GM12878 (cell line): ENCODE measurements at regions not wholly inside any gene's neighbourhood (a gene's known extent, or its start where the extent isn't known, plus 50 kb on each side); places are given as distances from the start of the nearest gene placed in this dataset.

ENCODE experiments used
- EP300 ChIP-seq, 2 experiments: fragments of 150-350 bp in 1 of 2; IDR thresholded peaks; 2 replicates each; pipeline ENCODE4 v1.6.1; 2011 to 2012; ENCODE audit warnings: low read depth in 2 of 2, low read length in 2 of 2, borderline replicate concordance in 1 of 2, improper control_type of control experiment in 1 of 2, inconsistent platforms in 1 of 2; ENCODE audit not compliant: control insufficient read depth in 1 of 2
- EZH2 ChIP-seq: IDR thresholded peaks from 2 replicates; pipeline ENCODE4 v1.6.1; 2012; ENCODE audit warnings: low read depth, mild to moderate bottlenecking, control low read depth, inconsistent platforms, low read length, borderline replicate concordance; ENCODE audit not compliant: control insufficient read depth
- MYC ChIP-seq: IDR thresholded peaks from 2 replicates; pipeline ENCODE4 v1.6.1; 2011; ENCODE audit warnings: mild to moderate bottlenecking, low read length, moderate library complexity, inconsistent platforms; ENCODE audit not compliant: insufficient read depth, insufficient replicate concordance, insufficient read length, severe bottlenecking
- NFIC ChIP-seq: IDR thresholded peaks from 2 replicates; pipeline ENCODE4 v1.6.1; 2012; ENCODE audit warnings: low read depth, mild to moderate bottlenecking, inconsistent platforms, low read length, moderate library complexity
- NFYB ChIP-seq: IDR thresholded peaks from 2 replicates; pipeline ENCODE4 v1.6.1; 2011; ENCODE audit warnings: low read depth, mild to moderate bottlenecking, low read length, improper control_type of control experiment, moderate library complexity; ENCODE audit not compliant: insufficient read depth
- PAX8 ChIP-seq: fragments of 450-650 bp; IDR thresholded peaks from 2 replicates; pipeline ENCODE4 v1.6.1; 2017; ENCODE audit warnings: mild to moderate bottlenecking, moderate library complexity
- SIN3A ChIP-seq: IDR thresholded peaks from 2 replicates; pipeline ENCODE4 v1.6.1; 2012; ENCODE audit warnings: low read depth, low read length, improper control_type of control experiment
- TAF1 ChIP-seq: IDR thresholded peaks from 2 replicates; pipeline ENCODE4 v1.6.1; 2011; ENCODE audit warnings: mild to moderate bottlenecking, low read depth, low read length, borderline replicate concordance
- ZZZ3 ChIP-seq: IDR thresholded peaks from 2 replicates; pipeline ENCODE4 v1.6.1; 2011; ENCODE audit warnings: low read depth; ENCODE audit not compliant: control insufficient read depth, insufficient read length
- TF ChIP-seq, protein P1 (sequence below): fragments of 450-650 bp; IDR thresholded peaks from 2 replicates; pipeline ENCODE4 v1.6.1; 2017; ENCODE audit warnings: mild to moderate bottlenecking
- TF ChIP-seq, protein P2 (sequence below), 3 experiments: IDR thresholded peaks in 2 of 3; conservative IDR thresholded peaks in 1 of 3; 2 replicates each; pipeline ENCODE4 v1.5.1; 2011; ENCODE audit warnings: low read depth in 3 of 3, low read length in 3 of 3, mild to moderate bottlenecking in 3 of 3, control low read depth in 2 of 3, moderate library complexity in 2 of 3, inconsistent platforms in 1 of 3, mixed read lengths in 1 of 3; ENCODE audit not compliant: control insufficient read depth in 2 of 3, insufficient read depth in 1 of 3; ENCODE audit errors: extremely low read depth in 1 of 3
- TF ChIP-seq, protein P3 (sequence below): fragments of 450-650 bp; conservative IDR thresholded peaks from 2 replicates; pipeline ENCODE4 v1.6.1; 2017; ENCODE audit warnings: mild to moderate bottlenecking, moderate library complexity
- TF ChIP-seq, protein P4 (sequence below): fragments of 450-650 bp; IDR thresholded peaks from 2 replicates; pipeline ENCODE4 v1.6.1; 2018; ENCODE audit warnings: mild to moderate bottlenecking, low read depth, moderate library complexity; ENCODE audit not compliant: partially characterized antibody
- TF ChIP-seq, protein P5 (sequence below): IDR thresholded peaks from 2 replicates; pipeline ENCODE4 v1.6.1; 2011; ENCODE audit warnings: low read depth, mild to moderate bottlenecking, low read length, moderate library complexity, borderline replicate concordance; ENCODE audit errors: extremely low read depth

DNA sequence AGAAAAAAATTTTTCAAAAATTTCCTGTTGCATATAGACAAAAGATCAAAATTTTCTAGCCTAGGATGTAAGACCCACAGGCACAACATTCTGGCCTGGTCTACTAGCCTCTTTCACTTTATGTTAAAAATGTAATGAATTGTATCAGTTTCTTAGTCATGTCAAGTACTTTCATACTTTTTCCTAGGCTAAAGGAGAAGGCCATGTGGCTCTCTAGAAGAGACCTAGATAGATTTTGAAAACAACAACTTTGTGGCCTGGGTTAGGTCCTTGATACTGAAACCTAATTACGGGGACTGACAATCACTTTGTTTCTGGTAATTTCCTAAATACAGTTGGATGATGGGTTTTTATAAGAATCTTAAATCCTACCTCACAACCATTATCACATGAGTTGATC lies 74.8 kb upstream of the FSIP2 start:
- TF ChIP-seq NFYB (no peak), EZH2 (no peak), ZZZ3 (no peak), NFIC (no peak), SIN3A (no peak), EP300 (IDR thresholded peaks at IDR 0.05; ENCODE audit: borderline replicate concordance in 1 of 2, control insufficient read depth in 1 of 2, low read depth in 2 of 2, low read length in 2 of 2) (no peak), TAF1 (no peak), PAX8 (no peak), MYC (no peak)
- TF ChIP-seq, protein P1, sequence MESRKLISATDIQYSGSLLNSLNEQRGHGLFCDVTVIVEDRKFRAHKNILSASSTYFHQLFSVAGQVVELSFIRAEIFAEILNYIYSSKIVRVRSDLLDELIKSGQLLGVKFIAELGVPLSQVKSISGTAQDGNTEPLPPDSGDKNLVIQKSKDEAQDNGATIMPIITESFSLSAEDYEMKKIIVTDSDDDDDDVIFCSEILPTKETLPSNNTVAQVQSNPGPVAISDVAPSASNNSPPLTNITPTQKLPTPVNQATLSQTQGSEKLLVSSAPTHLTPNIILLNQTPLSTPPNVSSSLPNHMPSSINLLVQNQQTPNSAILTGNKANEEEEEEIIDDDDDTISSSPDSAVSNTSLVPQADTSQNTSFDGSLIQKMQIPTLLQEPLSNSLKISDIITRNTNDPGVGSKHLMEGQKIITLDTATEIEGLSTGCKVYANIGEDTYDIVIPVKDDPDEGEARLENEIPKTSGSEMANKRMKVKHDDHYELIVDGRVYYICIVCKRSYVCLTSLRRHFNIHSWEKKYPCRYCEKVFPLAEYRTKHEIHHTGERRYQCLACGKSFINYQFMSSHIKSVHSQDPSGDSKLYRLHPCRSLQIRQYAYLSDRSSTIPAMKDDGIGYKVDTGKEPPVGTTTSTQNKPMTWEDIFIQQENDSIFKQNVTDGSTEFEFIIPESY, result no peak
- TF ChIP-seq, protein P2, sequence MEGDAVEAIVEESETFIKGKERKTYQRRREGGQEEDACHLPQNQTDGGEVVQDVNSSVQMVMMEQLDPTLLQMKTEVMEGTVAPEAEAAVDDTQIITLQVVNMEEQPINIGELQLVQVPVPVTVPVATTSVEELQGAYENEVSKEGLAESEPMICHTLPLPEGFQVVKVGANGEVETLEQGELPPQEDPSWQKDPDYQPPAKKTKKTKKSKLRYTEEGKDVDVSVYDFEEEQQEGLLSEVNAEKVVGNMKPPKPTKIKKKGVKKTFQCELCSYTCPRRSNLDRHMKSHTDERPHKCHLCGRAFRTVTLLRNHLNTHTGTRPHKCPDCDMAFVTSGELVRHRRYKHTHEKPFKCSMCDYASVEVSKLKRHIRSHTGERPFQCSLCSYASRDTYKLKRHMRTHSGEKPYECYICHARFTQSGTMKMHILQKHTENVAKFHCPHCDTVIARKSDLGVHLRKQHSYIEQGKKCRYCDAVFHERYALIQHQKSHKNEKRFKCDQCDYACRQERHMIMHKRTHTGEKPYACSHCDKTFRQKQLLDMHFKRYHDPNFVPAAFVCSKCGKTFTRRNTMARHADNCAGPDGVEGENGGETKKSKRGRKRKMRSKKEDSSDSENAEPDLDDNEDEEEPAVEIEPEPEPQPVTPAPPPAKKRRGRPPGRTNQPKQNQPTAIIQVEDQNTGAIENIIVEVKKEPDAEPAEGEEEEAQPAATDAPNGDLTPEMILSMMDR (IDR thresholded peaks at IDR 0.05 in 2 of 3, conservative IDR thresholded peaks at IDR 0.05 in 1 of 3; ENCODE audit: control insufficient read depth in 2 of 3, extremely low read depth in 1 of 3, insufficient read depth in 1 of 3, low read depth in 3 of 3, low read length in 3 of 3), result no peak
- TF ChIP-seq, protein P3, sequence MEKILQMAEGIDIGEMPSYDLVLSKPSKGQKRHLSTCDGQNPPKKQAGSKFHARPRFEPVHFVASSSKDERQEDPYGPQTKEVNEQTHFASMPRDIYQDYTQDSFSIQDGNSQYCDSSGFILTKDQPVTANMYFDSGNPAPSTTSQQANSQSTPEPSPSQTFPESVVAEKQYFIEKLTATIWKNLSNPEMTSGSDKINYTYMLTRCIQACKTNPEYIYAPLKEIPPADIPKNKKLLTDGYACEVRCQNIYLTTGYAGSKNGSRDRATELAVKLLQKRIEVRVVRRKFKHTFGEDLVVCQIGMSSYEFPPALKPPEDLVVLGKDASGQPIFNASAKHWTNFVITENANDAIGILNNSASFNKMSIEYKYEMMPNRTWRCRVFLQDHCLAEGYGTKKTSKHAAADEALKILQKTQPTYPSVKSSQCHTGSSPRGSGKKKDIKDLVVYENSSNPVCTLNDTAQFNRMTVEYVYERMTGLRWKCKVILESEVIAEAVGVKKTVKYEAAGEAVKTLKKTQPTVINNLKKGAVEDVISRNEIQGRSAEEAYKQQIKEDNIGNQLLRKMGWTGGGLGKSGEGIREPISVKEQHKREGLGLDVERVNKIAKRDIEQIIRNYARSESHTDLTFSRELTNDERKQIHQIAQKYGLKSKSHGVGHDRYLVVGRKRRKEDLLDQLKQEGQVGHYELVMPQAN, result no peak
- TF ChIP-seq, protein P4, sequence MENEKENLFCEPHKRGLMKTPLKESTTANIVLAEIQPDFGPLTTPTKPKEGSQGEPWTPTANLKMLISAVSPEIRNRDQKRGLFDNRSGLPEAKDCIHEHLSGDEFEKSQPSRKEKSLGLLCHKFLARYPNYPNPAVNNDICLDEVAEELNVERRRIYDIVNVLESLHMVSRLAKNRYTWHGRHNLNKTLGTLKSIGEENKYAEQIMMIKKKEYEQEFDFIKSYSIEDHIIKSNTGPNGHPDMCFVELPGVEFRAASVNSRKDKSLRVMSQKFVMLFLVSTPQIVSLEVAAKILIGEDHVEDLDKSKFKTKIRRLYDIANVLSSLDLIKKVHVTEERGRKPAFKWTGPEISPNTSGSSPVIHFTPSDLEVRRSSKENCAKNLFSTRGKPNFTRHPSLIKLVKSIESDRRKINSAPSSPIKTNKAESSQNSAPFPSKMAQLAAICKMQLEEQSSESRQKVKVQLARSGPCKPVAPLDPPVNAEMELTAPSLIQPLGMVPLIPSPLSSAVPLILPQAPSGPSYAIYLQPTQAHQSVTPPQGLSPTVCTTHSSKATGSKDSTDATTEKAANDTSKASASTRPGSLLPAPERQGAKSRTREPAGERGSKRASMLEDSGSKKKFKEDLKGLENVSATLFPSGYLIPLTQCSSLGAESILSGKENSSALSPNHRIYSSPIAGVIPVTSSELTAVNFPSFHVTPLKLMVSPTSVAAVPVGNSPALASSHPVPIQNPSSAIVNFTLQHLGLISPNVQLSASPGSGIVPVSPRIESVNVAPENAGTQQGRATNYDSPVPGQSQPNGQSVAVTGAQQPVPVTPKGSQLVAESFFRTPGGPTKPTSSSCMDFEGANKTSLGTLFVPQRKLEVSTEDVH, result no peak
- TF ChIP-seq, protein P5, sequence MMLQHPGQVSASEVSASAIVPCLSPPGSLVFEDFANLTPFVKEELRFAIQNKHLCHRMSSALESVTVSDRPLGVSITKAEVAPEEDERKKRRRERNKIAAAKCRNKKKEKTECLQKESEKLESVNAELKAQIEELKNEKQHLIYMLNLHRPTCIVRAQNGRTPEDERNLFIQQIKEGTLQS, result no peak
